ENCODE measurements at regions not wholly inside any gene's neighbourhood (a gene's known extent, or its start where the extent isn't known, plus 50 kb on each side); places are given as distances from the start of the nearest gene placed in this dataset.

GRCh38 chr1:62382658-62382955 is 54.2 kb upstream of the USP1 start:
- TF ChIP-seq CTCF (IDR thresholded peaks at IDR 0.05) (no peak), POLR2AphosphoS5 (IDR thresholded peaks at IDR 0.05) (no peak), POLR2A (IDR thresholded peaks at IDR 0.05) (no peak)
